SK-N-SH treated with all-trans-retinoic acid at 6 μM for 48 hours (cell line): ENCODE measurements at regions not wholly inside any gene's neighbourhood (a gene's known extent, or its start where the extent isn't known, plus 50 kb on each side); places are given as distances from the start of the nearest gene placed in this dataset.

ENCODE experiments used
- ATAC-seq: fragments of 200-7000 bp; cut with Tn5 transposase; 3 replicates; pipeline ENCODE4 v1.9.1; 2020; ENCODE audit warnings: mild to moderate bottlenecking, moderate library complexity
- BACH2 ChIP-seq: fragments of 250-450 bp; sonication (Bioruptor Pico); IDR thresholded peaks from 2 replicates; pipeline ENCODE4 v1.9.0; 2021; ENCODE audit warnings: mild to moderate bottlenecking, borderline replicate concordance
- CSDC2 ChIP-seq: fragments of 250-450 bp; sonication (Bioruptor Pico); IDR thresholded peaks from 2 replicates; pipeline ENCODE4 v1.5.0; 2020; ENCODE audit warnings: mild to moderate bottlenecking, moderate library complexity
- CSRNP3 ChIP-seq: fragments of 250-450 bp; sonication (Bioruptor Pico); IDR thresholded peaks from 2 replicates; pipeline ENCODE4 v1.5.1; 2021; ENCODE audit warnings: mild to moderate bottlenecking, moderate library complexity
- ESRRG ChIP-seq: fragments of 250-450 bp; sonication (Bioruptor Pico); IDR thresholded peaks from 2 replicates; pipeline ENCODE4 v1.6.1; 2021; ENCODE audit warnings: mild to moderate bottlenecking
- GLIS3 ChIP-seq: fragments of 250-450 bp; sonication (Bioruptor Pico); IDR thresholded peaks from 2 replicates; pipeline ENCODE4 v1.5.0; 2020; ENCODE audit warnings: mild to moderate bottlenecking, moderate library complexity
- ISL1 ChIP-seq: fragments of 250-450 bp; sonication (Bioruptor Pico); IDR thresholded peaks from 2 replicates; pipeline ENCODE4 v2.1.2; 2022; ENCODE audit warnings: mild to moderate bottlenecking, moderate library complexity
- OSR1 ChIP-seq: fragments of 250-450 bp; sonication (Bioruptor Pico); IDR thresholded peaks from 2 replicates; pipeline ENCODE4 v1.8.0; 2022; ENCODE audit warnings: moderate library complexity, mild to moderate bottlenecking, inconsistent platforms
- POU6F1 ChIP-seq: fragments of 250-450 bp; sonication (Bioruptor Pico); IDR thresholded peaks from 2 replicates; pipeline ENCODE4 v1.8.0; 2021; ENCODE audit warnings: low read depth, mild to moderate bottlenecking, moderate library complexity, borderline replicate concordance
- PPARA ChIP-seq: fragments of 250-450 bp; sonication (Bioruptor Pico); IDR thresholded peaks from 2 replicates; pipeline ENCODE4 v1.5.0; 2020; ENCODE audit warnings: mild to moderate bottlenecking, borderline replicate concordance
- RARB ChIP-seq: fragments of 250-450 bp; sonication (Bioruptor Pico); IDR thresholded peaks from 2 replicates; pipeline ENCODE4 v1.8.0; 2021; ENCODE audit warnings: mild to moderate bottlenecking, moderate library complexity
- SNAI2 ChIP-seq: fragments of 250-450 bp; sonication (Bioruptor Pico); IDR thresholded peaks from 2 replicates; pipeline ENCODE4 v1.5.0; 2020; ENCODE audit warnings: mild to moderate bottlenecking, moderate library complexity
- TCF4 ChIP-seq: fragments of 250-450 bp; sonication (Bioruptor Pico); IDR thresholded peaks from 2 replicates; pipeline ENCODE4 v1.8.0; 2021; ENCODE audit warnings: mild to moderate bottlenecking, moderate library complexity, borderline replicate concordance
- TSHZ2 ChIP-seq: fragments of 250-450 bp; sonication (Bioruptor Pico); IDR thresholded peaks from 2 replicates; pipeline ENCODE4 v1.5.0; 2020; ENCODE audit warnings: mild to moderate bottlenecking, moderate library complexity
- ZC3H10 ChIP-seq: fragments of 250-450 bp; sonication (Bioruptor Pico); IDR thresholded peaks from 2 replicates; pipeline ENCODE4 v1.5.1; 2021; ENCODE audit warnings: mild to moderate bottlenecking, moderate library complexity
- ZFP3 ChIP-seq: fragments of 250-450 bp; sonication (Bioruptor Pico); IDR thresholded peaks from 2 replicates; pipeline ENCODE4 v1.5.0; 2020; ENCODE audit warnings: mild to moderate bottlenecking, moderate library complexity
- ZFP30 ChIP-seq: fragments of 450-650 bp; formaldehyde crosslinking; IDR thresholded peaks from 2 replicates; pipeline ENCODE4 v1.5.0; 2022; ENCODE audit warnings: mild to moderate bottlenecking, moderate library complexity
- ZNF565 ChIP-seq: fragments of 450-650 bp; formaldehyde crosslinking; conservative IDR thresholded peaks from 2 replicates; pipeline ENCODE4 v1.5.0; 2020; ENCODE audit warnings: low read depth, mild to moderate bottlenecking, moderate library complexity
- ZNF70 ChIP-seq: fragments of 450-650 bp; formaldehyde crosslinking; IDR thresholded peaks from 2 replicates; pipeline ENCODE4 v1.5.0; 2020; ENCODE audit warnings: mild to moderate bottlenecking, moderate library complexity
- ZNF8 ChIP-seq: fragments of 450-650 bp; formaldehyde crosslinking; IDR thresholded peaks from 2 replicates; pipeline ENCODE4 v1.5.0; 2020; ENCODE audit warnings: mild to moderate bottlenecking, moderate library complexity

GRCh38 chr5:91433861-91434260 is 50.7 kb upstream of the ARRDC3 start:
- ATAC-seq, result no peak
- TF ChIP-seq TCF4 (CRISPR knock-in tag), result no peak
- no peak for TF ChIP-seq RARB (CRISPR knock-in tag)
- no peak for TF ChIP-seq ZNF8
- TF ChIP-seq ESRRG (CRISPR knock-in tag), result no peak
- TF ChIP-seq CSDC2 (CRISPR knock-in tag), result no peak
- TF ChIP-seq PPARA (CRISPR knock-in tag), result no peak
- no peak for TF ChIP-seq ZC3H10 (CRISPR knock-in tag)
- TF ChIP-seq CSRNP3 (CRISPR knock-in tag), result no peak
- no peak for TF ChIP-seq ZFP30 (CRISPR knock-in tag)
- no peak for TF ChIP-seq POU6F1 (CRISPR knock-in tag)
- TF ChIP-seq BACH2 (CRISPR knock-in tag), result no peak
- TF ChIP-seq ZNF565 (CRISPR knock-in tag), result no peak
- no peak for TF ChIP-seq GLIS3
- no peak for TF ChIP-seq TSHZ2
- no peak for TF ChIP-seq ISL1 (CRISPR knock-in tag)
- TF ChIP-seq OSR1 (CRISPR knock-in tag), result no peak
- no peak for TF ChIP-seq SNAI2 (CRISPR knock-in tag)
- TF ChIP-seq ZNF70 (CRISPR knock-in tag), result no peak
- no peak for TF ChIP-seq ZFP3 (CRISPR knock-in tag)
- TF ChIP-seq, all 23 proteins: peak for 0
